ENCODE measurements at regions not wholly inside any gene's neighbourhood (a gene's known extent, or its start where the extent isn't known, plus 50 kb on each side); places are given as distances from the start of the nearest gene placed in this dataset.

- no peak overlapping the region for H4K5ac ChIP-seq (ENCODE audit: low read depth, low read length)
- H2BK15ac ChIP-seq (ENCODE audit: low read depth, low read length) = no peak overlapping the region
- H2BK5ac ChIP-seq (ENCODE audit: low read depth, low read length, poor library complexity, severe bottlenecking) = no peak overlapping the region
- H3K4me2 ChIP-seq (ENCODE audit: low read depth, low read length) = no peak overlapping the region
- H3K27me3 ChIP-seq (ENCODE audit: control insufficient read depth, insufficient read depth, low read length) = no peaks in the 10 kb centered on the region
- no peak overlapping the region for H2AK9ac ChIP-seq (replicated peaks; ENCODE audit: low read depth, low read length, poor library complexity)
- dilution Hi-C loops (cut with HindIII; ENCODE audit: low sequenced_read_pairs, unreplicated experiment) (no loop called here), intact Hi-C loops (cut with micrococcal nuclease) (no loop called here), in situ Hi-C loops (cut with MboI; ENCODE audit: low sequenced_read_pairs) (loop anchor here (25.0 kb wide), 1 partner anchor 1109 kb away; no protein-coding TSS in a partner anchor)
- no peaks in the 10 kb centered on the region for H3K4me1 ChIP-seq (ENCODE audit: control insufficient read depth, insufficient read depth, low read length)
- H3K9me1 ChIP-seq (ENCODE audit: insufficient read depth, low read length) = no peaks in the 10 kb centered on the region
- H4K91ac ChIP-seq (ENCODE audit: insufficient read depth, low read depth, low read length) = no peak overlapping the region
- H2BK120ac ChIP-seq (ENCODE audit: low read depth, low read length) = no peak overlapping the region
- H2BK20ac ChIP-seq (ENCODE audit: low read depth, low read length) = no peak overlapping the region
- TF ChIP-seq MAZ (IDR thresholded peaks at IDR 0.05; ENCODE audit: borderline replicate concordance, low read depth, low read length) = no peak
- no peak for TF ChIP-seq RAD21 (IDR thresholded peaks at IDR 0.05; ENCODE audit: low read length)
- no peak for TF ChIP-seq RFX5 (IDR thresholded peaks at IDR 0.05; ENCODE audit: low read depth, low read length)
- TF ChIP-seq BHLHE40 (IDR thresholded peaks at IDR 0.05; ENCODE audit: low read depth, low read length) = no peak
- no peak for TF ChIP-seq ELK1 (IDR thresholded peaks at IDR 0.05; ENCODE audit: borderline replicate concordance, low read depth, low read length)
- no peak for TF ChIP-seq SMC3 (IDR thresholded peaks at IDR 0.05; ENCODE audit: low read depth, low read length)
- TF ChIP-seq CHD1 (IDR thresholded peaks at IDR 0.05; ENCODE audit: low read depth, low read length) = no peak
- no peak for TF ChIP-seq RCOR1 (IDR thresholded peaks at IDR 0.05; ENCODE audit: insufficient replicate concordance, low read length)
- TF ChIP-seq MXI1 (IDR thresholded peaks at IDR 0.05; ENCODE audit: borderline replicate concordance, low read depth, low read length) = no peak
- TF ChIP-seq, protein P1, sequence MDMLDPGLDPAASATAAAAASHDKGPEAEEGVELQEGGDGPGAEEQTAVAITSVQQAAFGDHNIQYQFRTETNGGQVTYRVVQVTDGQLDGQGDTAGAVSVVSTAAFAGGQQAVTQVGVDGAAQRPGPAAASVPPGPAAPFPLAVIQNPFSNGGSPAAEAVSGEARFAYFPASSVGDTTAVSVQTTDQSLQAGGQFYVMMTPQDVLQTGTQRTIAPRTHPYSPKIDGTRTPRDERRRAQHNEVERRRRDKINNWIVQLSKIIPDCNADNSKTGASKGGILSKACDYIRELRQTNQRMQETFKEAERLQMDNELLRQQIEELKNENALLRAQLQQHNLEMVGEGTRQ (IDR thresholded peaks at IDR 0.05; ENCODE audit: low read depth, low read length) = no peak
- TF ChIP-seq NFE2L2 (IDR thresholded peaks at IDR 0.05; ENCODE audit: low read depth, low read length) = no peak
- H3K14ac ChIP-seq (replicated peaks; ENCODE audit: low read depth, low read length) = no peak overlapping the region
- H3K36me3 ChIP-seq (ENCODE audit: control insufficient read depth, insufficient read depth, low read length) = no peaks in the 10 kb centered on the region
- DNase-seq = no peak
- WGBS, 2 experiments (ENCODE audit: extremely low coverage in 2 of 2, insufficient read length in 1 of 2) = 59% methylated on average over 8 of the region's 12 CpGs; no CpG with 5 or more reads in 1 of the 2 experiments
- no peak overlapping the region for H3K56ac ChIP-seq (ENCODE audit: extremely low read depth, insufficient read depth, low read length)
- H3K23ac ChIP-seq (ENCODE audit: low read depth, low read length) = no peak overlapping the region
- no peak overlapping the region for H4K8ac ChIP-seq (ENCODE audit: low read depth in 2 of 2, low read length in 2 of 2)
- ATAC-seq (ENCODE audit: low read depth) = no peak
- H2AFZ ChIP-seq (replicated peaks; ENCODE audit: low read length, poor library complexity) = no peak overlapping the region
- H3K4ac ChIP-seq (ENCODE audit: low read depth, low read length) = no peak overlapping the region
- no peak overlapping the region for H3K18ac ChIP-seq (ENCODE audit: low read depth, low read length)
- POLR2A ChIA-PET (ENCODE audit: unreplicated experiment) = no interaction called here
- H3K9ac ChIP-seq (ENCODE audit: low read depth, low read length) = no peak overlapping the region
- no peak overlapping the region for H3K27ac ChIP-seq (ENCODE audit: insufficient read depth, low read length)
- BruUV-seq (replicated peaks) = no TSS peak
- no peak overlapping the region for H3K4me3 ChIP-seq (ENCODE audit: insufficient read depth, low read depth, low read length)
- no peaks in the 10 kb centered on the region for H3K9me3 ChIP-seq (ENCODE audit: control insufficient read depth, insufficient read depth, low read length)
- H2AK5ac ChIP-seq (ENCODE audit: low read depth, low read length) = no peak overlapping the region
- no peaks in the 10 kb centered on the region for H3K79me1 ChIP-seq (ENCODE audit: low read depth in 1 of 2, low read length in 2 of 2)
- CTCF ChIA-PET = no interaction called here
- H4K20me1 ChIP-seq (ENCODE audit: insufficient read depth, low read length) = no peaks in the 10 kb centered on the region
These were observed 365.9 kb downstream of the RNF144B start for GRCh38 chr6:18753076-18753475.

Measured in IMR-90 (cell line).